Endodermal cell (in vitro differentiated cells): ENCODE measurements at regions not wholly inside any gene's neighbourhood (a gene's known extent, or its start where the extent isn't known, plus 50 kb on each side); places are given as distances from the start of the nearest gene placed in this dataset.

ENCODE experiments used
- DNase-seq: peaks from one replicate; pipeline ENCODE4 v3.0.0-alpha.2; 2017
- H3K27ac ChIP-seq: 2 replicates; pipeline ENCODE4 v1.5.1; 2013; ENCODE audit warnings: mild to moderate bottlenecking, low read depth, low read length, moderate library complexity
- H3K27me3 ChIP-seq: 2 replicates; pipeline ENCODE4 v1.6.1; 2013; ENCODE audit warnings: mild to moderate bottlenecking, low read length, moderate library complexity; ENCODE audit not compliant: insufficient read depth, control insufficient read depth, poor library complexity, severe bottlenecking
- H3K36me3 ChIP-seq: 2 replicates; pipeline ENCODE4 v1.7.0; 2013; ENCODE audit warnings: mild to moderate bottlenecking, low read length, moderate library complexity; ENCODE audit not compliant: control insufficient read depth, insufficient read depth
- H3K4me1 ChIP-seq: one replicate; pipeline ENCODE4 v1.7.0; 2013; ENCODE audit warnings: low read length; ENCODE audit not compliant: control insufficient read depth, insufficient read depth
- H3K4me3 ChIP-seq: 2 replicates; pipeline ENCODE4 v1.5.1; 2013; ENCODE audit warnings: mild to moderate bottlenecking, low read length, moderate library complexity
- H3K9ac ChIP-seq: 2 replicates; pipeline ENCODE4 v1.6.1; 2013; ENCODE audit warnings: mild to moderate bottlenecking, low read length, moderate library complexity; ENCODE audit not compliant: poor library complexity, severe bottlenecking; ENCODE audit errors: extremely low read depth
- H3K9me3 ChIP-seq: 2 replicates; pipeline ENCODE4 v1.6.1; 2013; ENCODE audit warnings: mild to moderate bottlenecking, low read length, moderate library complexity; ENCODE audit not compliant: control insufficient read depth
- H3K27ac Mint-ChIP-seq: 2 replicates; pipeline ENCODE4 v1.8.0; 2020; ENCODE audit warnings: mixed read lengths
- H3K27me3 Mint-ChIP-seq: 2 replicates; pipeline ENCODE4 v1.8.0; 2021; ENCODE audit warnings: mild to moderate bottlenecking, mixed read lengths; ENCODE audit not compliant: insufficient read depth
- H3K36me3 Mint-ChIP-seq: 2 replicates; pipeline ENCODE4 v1.8.0; 2020; ENCODE audit warnings: low read depth, mixed read lengths
- H3K4me1 Mint-ChIP-seq: 2 replicates; pipeline ENCODE4 v1.8.0; 2020; ENCODE audit warnings: mixed read lengths
- H3K4me3 Mint-ChIP-seq: 2 replicates; pipeline ENCODE4 v1.8.0; 2020; ENCODE audit warnings: mild to moderate bottlenecking, moderate library complexity, mixed read lengths
- H3K9me3 Mint-ChIP-seq: 2 replicates; pipeline ENCODE4 v1.8.0; 2020; ENCODE audit warnings: mild to moderate bottlenecking, mixed read lengths
- CTCF ChIP-seq: fragments of 200-600 bp; sonication (generic); conservative IDR thresholded peaks from 2 replicates; pipeline ENCODE4 v1.5.0; 2021; ENCODE audit warnings: antibody characterized with exemption, mild to moderate bottlenecking
- WGBS, 2 experiments: methylation state at CpG; one replicate each; pipeline versions ENCODE4 v1.1.5 to v1.1.7; 2013; ENCODE audit warnings: missing lambda C conversion rate in 2 of 2, mixed read lengths in 1 of 2; ENCODE audit not compliant: insufficient coverage in 1 of 2, insufficient read length in 1 of 2; 5-methylcytosine and 5-hydroxymethylcytosine counted together

GRCh38 chr1:173117761-173118160 is 67.0 kb upstream of the TNFSF18 start:
- Mint-ChIP-seq H3K9me3 (no peaks in the 10 kb centered on the region), H3K4me3 (no peak overlapping the region), H3K27ac (no peak overlapping the region), H3K4me1 (peaks cover 9% of the 10 kb centered on the region), H3K36me3 (no peaks in the 10 kb centered on the region), H3K27me3 (no peaks in the 10 kb centered on the region)
- Histone ChIP-seq H3K9ac (no peak overlapping the region), H3K27me3 (no peaks in the 10 kb centered on the region), H3K36me3 (no peaks in the 10 kb centered on the region), H3K9me3 (no peaks in the 10 kb centered on the region), H3K27ac (no peak overlapping the region), H3K4me1 (peaks cover 3% of the 10 kb centered on the region), H3K4me3 (no peak overlapping the region)
- DNase-seq: no peak
- TF ChIP-seq CTCF: no peak
- WGBS, 2 experiments: 80 to 83% methylated on average over 1 to 2 of the region's 2 CpGs

- Histone ChIP-seq H3K9me3 (no peaks in the 10 kb centered on the region), H3K4me1 (peaks cover 3% of the 10 kb centered on the region), H3K9ac (no peak overlapping the region), H3K36me3 (no peaks in the 10 kb centered on the region), H3K27me3 (no peaks in the 10 kb centered on the region), H3K4me3 (no peak overlapping the region), H3K27ac (no peak overlapping the region)
- no peak for DNase-seq
- H3K4me3 Mint-ChIP-seq: no peak overlapping the region
- 100% methylated on average over 1 of the region's 1 CpG for WGBS, 2 experiments
- no peak overlapping the region for H3K27ac Mint-ChIP-seq
- peaks cover 5% of the 10 kb centered on the region for H3K4me1 Mint-ChIP-seq
- H3K36me3 Mint-ChIP-seq: no peaks in the 10 kb centered on the region
- H3K27me3 Mint-ChIP-seq: no peaks in the 10 kb centered on the region
- H3K9me3 Mint-ChIP-seq: no peaks in the 10 kb centered on the region
- no peak for TF ChIP-seq CTCF
Measured at GRCh38 chr1:173117108-173117633, 66.4 kb upstream of the TNFSF18 start.

GRCh38 chr1:173114346-173114745 is 63.6 kb upstream of the TNFSF18 start:
- peaks cover 3% of the 10 kb centered on the region for H3K4me1 ChIP-seq

More at GRCh38 chr1:173114346-173114745, 63.6 kb upstream of the TNFSF18 start:
- H3K9me3 ChIP-seq: no peaks in the 10 kb centered on the region
- no peak for TF ChIP-seq CTCF
- peaks cover 5% of the 10 kb centered on the region for H3K4me1 Mint-ChIP-seq
- WGBS, 2 experiments: 88 to 100% methylated on average over 2 of the region's 2 CpGs
- H3K9me3 Mint-ChIP-seq: peaks cover 1% of the 10 kb centered on the region
- H3K27ac Mint-ChIP-seq: no peak overlapping the region
- H3K27me3 Mint-ChIP-seq: no peaks in the 10 kb centered on the region
- H3K36me3 Mint-ChIP-seq: no peaks in the 10 kb centered on the region
- no peak overlapping the region for H3K27ac ChIP-seq
- H3K27me3 ChIP-seq: no peaks in the 10 kb centered on the region
- no peak overlapping the region for H3K4me3 Mint-ChIP-seq
- H3K9ac ChIP-seq: no peak overlapping the region
- DNase-seq: no peak
- H3K4me3 ChIP-seq: no peak overlapping the region
- no peaks in the 10 kb centered on the region for H3K36me3 ChIP-seq
